Mesenchymal stem cell (in vitro differentiated cells and primary cell): ENCODE measurements at regions not wholly inside any gene's neighbourhood (a gene's known extent, or its start where the extent isn't known, plus 50 kb on each side); places are given as distances from the start of the nearest gene placed in this dataset.

Experiments
- DNase-seq: peaks from one replicate; pipeline ENCODE4 v3.0.0-alpha.2; 2013
- H2AFZ ChIP-seq: one replicate; pipeline ENCODE4 v1.6.1; 2013; ENCODE audit warnings: low read depth, mild to moderate bottlenecking, control low read depth, inconsistent platforms, low read length, moderate library complexity
- H2AK5ac ChIP-seq: 2 replicates; pipeline ENCODE4 v1.6.1; 2013; ENCODE audit warnings: low read length, moderate library complexity, mild to moderate bottlenecking, inconsistent platforms; ENCODE audit not compliant: severe bottlenecking
- H2BK120ac ChIP-seq: one replicate; pipeline ENCODE4 v1.6.1; 2013; ENCODE audit warnings: low read depth, mild to moderate bottlenecking, inconsistent platforms, low read length, moderate library complexity
- H2BK12ac ChIP-seq, 2 experiments: one replicate each; pipeline ENCODE4 v1.6.1; 2013; ENCODE audit warnings: inconsistent platforms in 2 of 2, low read length in 2 of 2, mild to moderate bottlenecking in 2 of 2, moderate library complexity in 2 of 2, control low read depth in 1 of 2
- H2BK15ac ChIP-seq: one replicate; pipeline ENCODE4 v1.6.1; 2013; ENCODE audit warnings: mild to moderate bottlenecking, low read depth, inconsistent platforms; ENCODE audit not compliant: poor library complexity, severe bottlenecking
- H2BK5ac ChIP-seq: 2 replicates; pipeline ENCODE4 v1.6.1; 2013; ENCODE audit warnings: low read depth, mild to moderate bottlenecking, low read length, control low read depth, inconsistent platforms; ENCODE audit not compliant: poor library complexity, severe bottlenecking
- H3K14ac ChIP-seq, 2 experiments: one replicate each; pipeline ENCODE4 v1.6.1; 2013; ENCODE audit warnings: inconsistent platforms in 2 of 2, low read length in 2 of 2, control low read depth in 1 of 2, mild to moderate bottlenecking in 1 of 2, moderate library complexity in 1 of 2
- H3K18ac ChIP-seq, 2 experiments: one replicate each; pipeline ENCODE4 v1.6.1; 2013; ENCODE audit warnings: inconsistent platforms in 2 of 2, low read length in 2 of 2, control low read depth in 1 of 2, low read depth in 1 of 2, mild to moderate bottlenecking in 1 of 2
- H3K23ac ChIP-seq, 2 experiments: one replicate each; pipeline ENCODE4 v1.6.1; 2013; ENCODE audit warnings: inconsistent platforms in 2 of 2, low read length in 2 of 2, mild to moderate bottlenecking in 2 of 2, moderate library complexity in 2 of 2, control low read depth in 1 of 2
- H3K27ac ChIP-seq: 2 replicates; pipeline ENCODE4 v1.5.1; 2013; ENCODE audit warnings: mild to moderate bottlenecking, moderate library complexity, low read length, control low read depth, inconsistent platforms; ENCODE audit not compliant: poor library complexity, severe bottlenecking
- H3K27me3 ChIP-seq, 2 experiments: 2 replicates each; pipeline versions ENCODE4 v1.6.1 to v1.7.0; 2013; ENCODE audit warnings: low read length in 2 of 2, mild to moderate bottlenecking in 2 of 2, moderate library complexity in 2 of 2, control low read depth in 1 of 2, inconsistent platforms in 1 of 2; ENCODE audit not compliant: control insufficient read depth in 1 of 2, insufficient read depth in 1 of 2
- H3K36me3 ChIP-seq, 2 experiments: 2 replicates each; pipeline versions ENCODE4 v1.6.1 to v1.7.0; 2013; ENCODE audit warnings: low read length in 2 of 2, control low read depth in 1 of 2, inconsistent platforms in 1 of 2, low read depth in 1 of 2, mild to moderate bottlenecking in 1 of 2; ENCODE audit not compliant: insufficient read depth in 2 of 2, control insufficient read depth in 1 of 2
- H3K4ac ChIP-seq, 2 experiments: one replicate each; pipeline ENCODE4 v1.6.1; 2013; ENCODE audit warnings: inconsistent platforms in 2 of 2, low read length in 2 of 2, mild to moderate bottlenecking in 2 of 2, moderate library complexity in 2 of 2, control low read depth in 1 of 2, low read depth in 1 of 2
- H3K4me1 ChIP-seq: 2 replicates; pipeline ENCODE4 v1.6.1; 2013; ENCODE audit warnings: low read depth, low read length, control low read depth; ENCODE audit not compliant: control insufficient read depth, insufficient read depth
- H3K4me2 ChIP-seq: 2 replicates; pipeline ENCODE4 v1.6.1; 2013; ENCODE audit warnings: low read length, mild to moderate bottlenecking, inconsistent platforms; ENCODE audit not compliant: poor library complexity, severe bottlenecking
- H3K4me3 ChIP-seq, 2 experiments: 2 replicates each; pipeline versions ENCODE4 v1.5.1 to v1.7.0; 2013; ENCODE audit warnings: low read length in 2 of 2, mild to moderate bottlenecking in 2 of 2, control low read depth in 1 of 2, low read depth in 1 of 2; ENCODE audit not compliant: insufficient read depth in 1 of 2
- H3K79me1 ChIP-seq: replicated peaks from 2 replicates; pipeline ENCODE4 v1.6.1; 2013; ENCODE audit warnings: mild to moderate bottlenecking, control low read depth, low read length, inconsistent platforms; ENCODE audit not compliant: poor library complexity, severe bottlenecking
- H3K9ac ChIP-seq: 2 replicates; pipeline ENCODE4 v1.7.0; 2013; ENCODE audit warnings: mild to moderate bottlenecking, low read length, moderate library complexity
- H3K9me3 ChIP-seq: 2 replicates; pipeline ENCODE4 v1.7.0; 2013; ENCODE audit warnings: mild to moderate bottlenecking, low read length; ENCODE audit not compliant: control insufficient read depth
- H4K8ac ChIP-seq: one replicate; pipeline ENCODE4 v1.6.1; 2013; ENCODE audit warnings: inconsistent platforms, mild to moderate bottlenecking, low read length, moderate library complexity
- H4K91ac ChIP-seq: one replicate; pipeline ENCODE4 v1.6.1; 2013; ENCODE audit warnings: mild to moderate bottlenecking, low read length, inconsistent platforms
- WGBS: methylation state at CpG from one replicate; pipeline ENCODE4 v1.1.7; 2013; ENCODE audit warnings: mixed read lengths; 5-methylcytosine and 5-hydroxymethylcytosine counted together

DNA sequence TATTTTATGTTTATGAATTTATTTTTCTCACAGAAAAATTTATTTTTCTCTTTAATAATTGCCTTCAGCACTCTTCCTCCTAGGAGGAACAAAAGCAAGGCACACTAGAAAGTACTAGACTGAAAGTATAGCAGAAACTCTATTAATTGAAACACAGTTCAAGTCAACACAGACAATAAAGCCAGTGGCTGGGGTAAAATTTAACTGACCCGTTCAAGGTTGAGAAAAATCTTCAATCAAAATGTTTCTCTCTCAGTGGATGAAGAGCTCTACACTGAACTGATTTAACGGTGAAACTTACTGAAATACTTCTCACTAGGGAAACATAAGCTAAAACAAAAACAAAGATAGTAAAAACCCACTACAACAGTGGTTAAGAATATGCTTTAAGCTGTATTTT, 230.1 kb upstream of the MIR17HG start:
- Histone ChIP-seq H4K8ac (no peak overlapping the region), H3K4me2 (no peak overlapping the region), H3K14ac (no peak overlapping the region), H2BK15ac (no peak overlapping the region), H3K4ac (no peak overlapping the region), H2AFZ (no peak overlapping the region), H3K36me3 (no peaks in the 10 kb centered on the region), H3K27me3 (no peaks in the 10 kb centered on the region), H3K79me1 (no peaks in the 10 kb centered on the region), H2AK5ac (no peak overlapping the region), H4K91ac (no peak overlapping the region), H2BK120ac (no peak overlapping the region), H3K4me3 (no peak overlapping the region), H3K23ac (no peak overlapping the region), H3K9me3 (no peaks in the 10 kb centered on the region), H3K18ac (no peak overlapping the region), H2BK12ac (no peak overlapping the region), H2BK5ac (no peak overlapping the region), H3K9ac (no peak overlapping the region), H3K4me1 (no peaks in the 10 kb centered on the region), H3K27ac (no peak overlapping the region)
- WGBS: 98% methylated on average over 2 of the region's 2 CpGs
- no peak for DNase-seq

DNA sequence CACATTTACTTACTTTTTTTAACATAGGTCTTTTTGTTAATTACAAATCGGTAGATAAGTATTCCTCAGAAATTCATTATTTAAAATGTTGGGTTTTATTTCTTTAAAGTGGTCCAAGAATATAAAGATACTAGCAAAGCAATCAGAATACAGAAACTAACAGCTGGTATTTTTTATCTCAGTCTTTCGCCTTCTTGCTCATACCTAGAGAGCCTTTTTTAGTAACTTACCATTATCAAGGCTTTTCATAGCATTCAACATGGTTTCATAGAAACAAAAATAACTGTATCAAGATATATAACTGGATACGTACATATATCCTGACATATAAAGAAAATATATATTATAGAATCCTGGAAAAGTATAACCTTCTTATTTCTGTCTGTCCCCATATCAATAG, 227.8 kb upstream of the MIR17HG start:
- H2AK5ac ChIP-seq: no peak overlapping the region
- WGBS: no CpG with 5 or more reads among the region's 3 CpGs
- H2BK15ac ChIP-seq: no peak overlapping the region
- H3K9ac ChIP-seq: no peak overlapping the region
- no peak overlapping the region for H3K4ac ChIP-seq
- no peak overlapping the region for H3K4me3 ChIP-seq
- H2BK5ac ChIP-seq: no peak overlapping the region
- no peaks in the 10 kb centered on the region for H3K79me1 ChIP-seq
- H3K4me2 ChIP-seq: no peak overlapping the region
- H2BK120ac ChIP-seq: no peak overlapping the region
- H3K4me1 ChIP-seq: no peaks in the 10 kb centered on the region
- no peak overlapping the region for H3K27ac ChIP-seq
- no peak overlapping the region for H2AFZ ChIP-seq
- H3K36me3 ChIP-seq: no peaks in the 10 kb centered on the region
- no peaks in the 10 kb centered on the region for H3K27me3 ChIP-seq
- no peak overlapping the region for H4K8ac ChIP-seq
- H2BK12ac ChIP-seq: no peak overlapping the region
- no peak for DNase-seq
- no peaks in the 10 kb centered on the region for H3K9me3 ChIP-seq
- H4K91ac ChIP-seq: no peak overlapping the region
- H3K18ac ChIP-seq: no peak overlapping the region
- no peak overlapping the region for H3K14ac ChIP-seq
- no peak overlapping the region for H3K23ac ChIP-seq

GRCh38 chr13:91122766-91123165, 224.7 kb upstream of the MIR17HG start:
- H3K18ac ChIP-seq: no peak overlapping the region
- no peak overlapping the region for H3K23ac ChIP-seq
- H3K79me1 ChIP-seq: no peaks in the 10 kb centered on the region
- H3K4me1 ChIP-seq: peaks cover 2% of the 10 kb centered on the region
- 100% methylated on average over 1 of the region's 1 CpG for WGBS
- no peak overlapping the region for H2BK120ac ChIP-seq
- H3K36me3 ChIP-seq: no peaks in the 10 kb centered on the region
- H3K4me2 ChIP-seq: no peak overlapping the region
- no peak overlapping the region for H3K27ac ChIP-seq
- no peak overlapping the region for H3K14ac ChIP-seq
- no peak overlapping the region for H2BK12ac ChIP-seq
- DNase-seq: no peak
- H4K91ac ChIP-seq: no peak overlapping the region
- H3K9me3 ChIP-seq: no peaks in the 10 kb centered on the region
- H2BK15ac ChIP-seq: no peak overlapping the region
- no peak overlapping the region for H4K8ac ChIP-seq
- no peak overlapping the region for H2AFZ ChIP-seq
- H2AK5ac ChIP-seq: no peak overlapping the region
- no peak overlapping the region for H3K4me3 ChIP-seq
- no peak overlapping the region for H3K9ac ChIP-seq
- H2BK5ac ChIP-seq: no peak overlapping the region
- no peak overlapping the region for H3K4ac ChIP-seq
- H3K27me3 ChIP-seq: no peaks in the 10 kb centered on the region

DNA sequence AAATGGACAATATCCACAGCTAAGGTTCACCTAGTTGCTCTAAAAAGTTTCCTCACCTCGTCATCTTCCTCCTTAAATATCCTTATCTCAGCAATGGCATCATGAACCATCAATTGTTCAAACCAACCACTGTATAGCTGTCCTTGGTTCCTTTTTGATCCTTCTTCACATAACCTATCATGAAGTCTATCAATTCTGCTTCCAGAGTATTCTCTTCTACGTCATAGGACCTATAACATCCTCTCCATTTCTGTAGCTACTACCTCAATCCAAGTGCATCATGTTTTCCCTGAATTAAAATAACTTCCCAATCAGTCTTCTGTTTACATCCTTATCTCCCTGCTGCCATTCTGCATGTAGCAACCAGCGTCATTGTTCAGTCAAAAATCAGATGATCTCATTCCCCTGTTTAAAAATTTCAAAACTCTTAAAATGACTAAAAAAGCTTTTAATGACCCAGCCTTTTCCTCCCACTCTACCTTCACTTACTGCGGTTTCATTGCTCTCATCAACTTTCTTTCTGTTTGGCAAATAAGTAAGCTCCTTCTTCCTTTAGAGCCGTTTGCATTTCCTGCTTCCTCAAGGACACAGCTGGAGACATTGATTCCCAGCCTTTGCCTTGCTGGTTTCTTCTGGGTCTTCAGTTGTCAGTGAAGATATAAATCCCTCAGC, 223.9 kb upstream of the MIR17HG start:
- Histone ChIP-seq H3K4ac (no peak overlapping the region), H2BK5ac (no peak overlapping the region), H3K4me1 (peaks cover 2% of the 10 kb centered on the region), H2BK120ac (no peak overlapping the region), H2AK5ac (no peak overlapping the region), H3K27ac (peak overlapping the region; percentile 18), H3K36me3 (no peaks in the 10 kb centered on the region), H2BK12ac (no peak overlapping the region), H4K8ac (no peak overlapping the region), H3K18ac (no peak overlapping the region), H2AFZ (no peak overlapping the region), H3K14ac (no peak overlapping the region), H3K27me3 (no peaks in the 10 kb centered on the region), H2BK15ac (no peak overlapping the region), H3K23ac (no peak overlapping the region), H4K91ac (no peak overlapping the region), H3K9ac (no peak overlapping the region), H3K4me2 (no peak overlapping the region), H3K79me1 (no peaks in the 10 kb centered on the region), H3K4me3 (no peak overlapping the region), H3K9me3 (no peaks in the 10 kb centered on the region)
- 54% methylated on average over 5 of the region's 5 CpGs for WGBS
- DNase-seq: peak; percentile 24
